Spleen (tissue), 7 donors: ENCODE measurements at regions not wholly inside any gene's neighbourhood (a gene's known extent, or its start where the extent isn't known, plus 50 kb on each side); places are given as distances from the start of the nearest gene placed in this dataset.

Source experiments
- CTCF ChIP-seq, 11 experiments: fragments of 200-600 bp in 7 of 11; fragments of 450-650 bp in 4 of 11; sonication (generic) in 4 of 11; IDR thresholded peaks in 8 of 11; conservative IDR thresholded peaks in 3 of 11; 1 replicate in 7 of 11; 2 replicates in 4 of 11; pipeline versions ENCODE4 v1.4.0 to v1.8.0; 2016 to 2021; ENCODE audit warnings: antibody characterized with exemption in 11 of 11, inconsistent platforms in 4 of 11, mild to moderate bottlenecking in 1 of 11
- POLR2A ChIP-seq, 3 donors: fragments of 450-650 bp; IDR thresholded peaks; one replicate each; pipeline ENCODE4 v1.5.1; 2017; ENCODE audit warnings: antibody characterized with exemption in 3 of 3, mild to moderate bottlenecking in 1 of 3
- donor health status: DM: no; HTN: no; CAD: no; lungs with moderate emphysema.
- donor health status: DM: no; HTN: no; CAD: no.
- donor health status: DM: no; HTN: no; CAD: no.

GRCh38 chr11:100630898-100631297, 56.2 kb upstream of the ARHGAP42 start:
- no peak for TF ChIP-seq CTCF (IDR thresholded peaks at IDR 0.05 in 8 of 11, conservative IDR thresholded peaks at IDR 0.05 in 3 of 11)
- no peak for TF ChIP-seq POLR2A (IDR thresholded peaks at IDR 0.05)
